ENCODE measurements at regions not wholly inside any gene's neighbourhood (a gene's known extent, or its start where the extent isn't known, plus 50 kb on each side); places are given as distances from the start of the nearest gene placed in this dataset.
A peak's percentile ranks its signal among the peaks of the same experiment; 100 is the strongest.

GRCh38 chrX:22325096-22325495, 52.4 kb downstream of the CBLL2 start:
- DNase-seq (ENCODE audit: low read depth, low spot score), result no peak

- DNase-seq (ENCODE audit: low read depth, low spot score), result no peak
Observed at GRCh38 chrX:22329783-22330182, 57.1 kb downstream of the CBLL2 start.

GRCh38 chrX:22338740-22339139, 66.0 kb downstream of the CBLL2 start:
- DNase-seq (ENCODE audit: low read depth, low spot score), result no peak

- no peak for DNase-seq (ENCODE audit: low read depth, low spot score)
Observed at GRCh38 chrX:22339459-22339858, 66.7 kb downstream of the CBLL2 start.

GRCh38 chrX:22340022-22340616, 67.4 kb downstream of the CBLL2 start:
- DNase-seq (ENCODE audit: low read depth, low spot score), result no peak

GRCh38 chrX:22343192-22343591, 70.5 kb downstream of the CBLL2 start:
- DNase-seq (ENCODE audit: low read depth, low spot score), result no peak

GRCh38 chrX:22345884-22346283, 73.2 kb downstream of the CBLL2 start:
- DNase-seq (ENCODE audit: low read depth, low spot score), result no peak

GRCh38 chrX:22347491-22347890, 74.8 kb downstream of the CBLL2 start:
- DNase-seq (ENCODE audit: low read depth, low spot score), result no peak

- no peak for DNase-seq (ENCODE audit: low read depth, low spot score)
Observed at GRCh38 chrX:22349116-22349515, 76.4 kb downstream of the CBLL2 start.

- DNase-seq (ENCODE audit: low read depth, low spot score), result no peak
Observed at GRCh38 chrX:22351076-22351475, 78.4 kb downstream of the CBLL2 start.

- no peak for DNase-seq (ENCODE audit: low read depth, low spot score)
Observed at GRCh38 chrX:22351966-22352365, 79.3 kb downstream of the CBLL2 start.

GRCh38 chrX:22357621-22358020, 84.9 kb downstream of the CBLL2 start:
- DNase-seq (ENCODE audit: low read depth, low spot score), result no peak

- no peak for DNase-seq (ENCODE audit: low read depth, low spot score)
Observed at GRCh38 chrX:22360129-22360528, 87.4 kb downstream of the CBLL2 start.

GRCh38 chrX:22365460-22365859, 92.7 kb downstream of the CBLL2 start:
- DNase-seq (ENCODE audit: low read depth, low spot score), result no peak

GRCh38 chrX:22366166-22366702, 93.5 kb downstream of the CBLL2 start:
- DNase-seq (ENCODE audit: low read depth, low spot score), result no peak

- DNase-seq (ENCODE audit: low read depth, low spot score), result no peak
Observed at GRCh38 chrX:22366906-22367305, 94.2 kb downstream of the CBLL2 start.

- no peak for DNase-seq (ENCODE audit: low read depth, low spot score)
Observed at GRCh38 chrX:22373094-22373493, 100.4 kb downstream of the CBLL2 start.

- DNase-seq (ENCODE audit: low read depth, low spot score), result no peak
Observed at GRCh38 chrX:22373766-22374165, 101.1 kb downstream of the CBLL2 start.

GRCh38 chrX:22376369-22376768, 103.7 kb downstream of the CBLL2 start:
- DNase-seq (ENCODE audit: low read depth, low spot score), result no peak

- no peak for DNase-seq (ENCODE audit: low read depth, low spot score)
Observed at GRCh38 chrX:22378296-22378695, 105.6 kb downstream of the CBLL2 start.

- DNase-seq (ENCODE audit: low read depth, low spot score), result no peak
Observed at GRCh38 chrX:22383988-22384387, 111.3 kb downstream of the CBLL2 start.

GRCh38 chrX:22389556-22390179, 117.0 kb downstream of the CBLL2 start:
- peak; percentile 64 for DNase-seq (ENCODE audit: low read depth, low spot score)

GRCh38 chrX:22392133-22392948, 119.6 kb downstream of the CBLL2 start:
- DNase-seq (ENCODE audit: low read depth, low spot score), result peak; percentile 52

Data from smooth muscle cell of the brain vasculature (primary cell).